ENCODE measurements at regions not wholly inside any gene's neighbourhood (a gene's known extent, or its start where the extent isn't known, plus 50 kb on each side); places are given as distances from the start of the nearest gene placed in this dataset.

GRCh38 chr2:39537150-39537549, 100.1 kb upstream of the MAP4K3 start:
- DNase-seq (ENCODE audit: low spot score) = no peak

GRCh38 chr2:39538718-39539117, 101.6 kb upstream of the MAP4K3 start:
- DNase-seq (ENCODE audit: low spot score) = no peak

GRCh38 chr2:39540414-39540813, 103.3 kb upstream of the MAP4K3 start:
- DNase-seq (ENCODE audit: low spot score) = no peak

- no peak for DNase-seq (ENCODE audit: low spot score)
Measured at GRCh38 chr2:39541011-39541930, 104.2 kb upstream of the MAP4K3 start.

- peak; percentile 37 for DNase-seq (ENCODE audit: low spot score)
Measured at GRCh38 chr2:39542523-39542922, 105.4 kb upstream of the MAP4K3 start.

- DNase-seq (ENCODE audit: low spot score) = no peak
Measured at GRCh38 chr2:39545957-39546356, 108.9 kb upstream of the MAP4K3 start.

GRCh38 chr2:39546409-39546808, 109.3 kb upstream of the MAP4K3 start:
- no peak for DNase-seq (ENCODE audit: low spot score)

GRCh38 chr2:39546937-39547336, 109.9 kb upstream of the MAP4K3 start:
- DNase-seq (ENCODE audit: low spot score) = no peak

- DNase-seq (ENCODE audit: low spot score) = no peak
Measured at GRCh38 chr2:39547811-39548719, 111.0 kb upstream of the MAP4K3 start.

- DNase-seq (ENCODE audit: low spot score) = no peak
Measured at GRCh38 chr2:39549000-39549399, 111.9 kb upstream of the MAP4K3 start.

- no peak for DNase-seq (ENCODE audit: low spot score)
Measured at GRCh38 chr2:39549718-39550464, 112.8 kb upstream of the MAP4K3 start.

GRCh38 chr2:39550701-39551285, 113.7 kb upstream of the MAP4K3 start:
- no peak for DNase-seq (ENCODE audit: low spot score)

- no peak for DNase-seq (ENCODE audit: low spot score)
Measured at GRCh38 chr2:39558906-39559305, 106.8 kb upstream of the TMEM178A start.

- no peak for DNase-seq (ENCODE audit: low spot score)
Measured at GRCh38 chr2:39563572-39563971, 102.1 kb upstream of the TMEM178A start.

- DNase-seq (ENCODE audit: low spot score) = no peak
Measured at GRCh38 chr2:39567507-39567906, 98.2 kb upstream of the TMEM178A start.

GRCh38 chr2:39568116-39568515, 97.6 kb upstream of the TMEM178A start:
- DNase-seq (ENCODE audit: low spot score) = no peak

- no peak for DNase-seq (ENCODE audit: low spot score)
Measured at GRCh38 chr2:39568561-39569006, 97.1 kb upstream of the TMEM178A start.

GRCh38 chr2:39570130-39570555, 95.6 kb upstream of the TMEM178A start:
- no peak for DNase-seq (ENCODE audit: low spot score)

GRCh38 chr2:39570614-39571013, 95.1 kb upstream of the TMEM178A start:
- no peak for DNase-seq (ENCODE audit: low spot score)

- DNase-seq (ENCODE audit: low spot score) = no peak
Measured at GRCh38 chr2:39571111-39571731, 94.5 kb upstream of the TMEM178A start.

GRCh38 chr2:39573276-39573675, 92.4 kb upstream of the TMEM178A start:
- DNase-seq (ENCODE audit: low spot score) = no peak

All from D341Med (cell line).